Right cardiac atrium (tissue), 5 donors: ENCODE measurements at regions not wholly inside any gene's neighbourhood (a gene's known extent, or its start where the extent isn't known, plus 50 kb on each side); places are given as distances from the start of the nearest gene placed in this dataset.
"Not testable (repeated sequence)": the region's sequence is repeated elsewhere in the genome, so short reads cannot be mapped to it uniquely, and the experiment has no call there.

Experiments
- ATAC-seq, 2 donors: fragments of 200-7000 bp; cut with Tn5 transposase; one replicate each; pipeline versions ENCODE4 v1.8.0 to v1.9.1; 2020; ENCODE audit warnings: moderate library complexity in 2 of 2, mild to moderate bottlenecking in 1 of 2
- DNase-seq, 3 donors: peaks; one replicate each; pipeline ENCODE4 v3.0.0-alpha.2; 2020
- H3K27ac ChIP-seq: one replicate; pipeline ENCODE4 v1.5.1; 2013; ENCODE audit warnings: mild to moderate bottlenecking, low read length, control low read depth, moderate library complexity
- H3K27me3 ChIP-seq: one replicate; pipeline ENCODE4 v1.6.1; 2013; ENCODE audit not compliant: control insufficient read depth, insufficient read depth
- H3K4me1 ChIP-seq: one replicate; pipeline ENCODE4 v1.6.1; 2013; ENCODE audit warnings: low read length; ENCODE audit not compliant: control insufficient read depth, insufficient read depth
- H3K4me3 ChIP-seq: one replicate; pipeline ENCODE4 v1.5.1; 2013; ENCODE audit warnings: low read length, control low read depth
- H3K9me3 ChIP-seq: one replicate; pipeline ENCODE4 v1.6.1; 2013; ENCODE audit warnings: low read length; ENCODE audit not compliant: control insufficient read depth
- WGBS: extraction: QIAGEN DNeasy Blood & Tissue Kit; methylation state at CpG from one replicate; pipeline ENCODE4 v1.1.7; 2013; 5-methylcytosine and 5-hydroxymethylcytosine counted together
- intact Hi-C, 4 donors: fragments of 100-400 bp; cut with DNase I; formaldehyde crosslinking; loops; one replicate each; pipeline versions ENCODE4 v1.11.0 to v1.14.0; 2022 to 2023
- donor health status: healthy with polysubstance abuse.
- donor health status: DM: no; HTN: yes; CAD: no.
- donor health status: DM: no; HTN: no; CAD: no.
- donor health status: DM: no; HTN: yes; CAD: no; lungs with severe emphysema.
- donor health status: DM: yes; HTN: yes; CAD: no.

DNA sequence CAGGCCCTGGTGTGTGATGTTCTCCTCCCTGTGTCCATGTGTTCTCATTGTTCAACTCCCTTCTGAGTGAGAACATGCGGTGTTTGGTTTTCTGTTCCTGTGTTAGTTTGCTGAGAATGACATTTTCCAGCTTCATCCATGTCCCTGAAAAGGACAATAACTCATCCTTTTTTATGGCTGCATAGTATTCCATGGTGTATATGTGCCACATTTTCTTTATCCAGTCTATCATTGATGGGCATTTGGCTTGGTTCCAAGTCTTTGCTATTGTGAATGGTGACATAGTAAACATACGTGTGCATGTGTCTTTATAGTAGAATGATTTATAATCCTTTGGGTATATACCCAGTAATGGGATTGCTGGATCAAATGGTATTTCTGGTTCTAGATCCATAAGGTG is 964.6 kb upstream of the CITED2 start:
- intact Hi-C loops, H3K4me3 ChIP-seq, H3K4me1 ChIP-seq, H3K27ac ChIP-seq, H3K9me3 ChIP-seq, H3K27me3 ChIP-seq, DNase-seq, ATAC-seq: not testable (repeated sequence)
- 95% methylated on average over 2 of the region's 2 CpGs for WGBS

GRCh38 chr6:140321891-140322290 is 947.4 kb upstream of the CITED2 start:
- 63% methylated on average over 2 of the region's 2 CpGs for WGBS
- H3K4me1 ChIP-seq, result no peaks in the 10 kb centered on the region
- H3K27ac ChIP-seq, result no peak overlapping the region
- intact Hi-C loops, result no loop called here
- no peak for ATAC-seq
- H3K9me3 ChIP-seq, result no peaks in the 10 kb centered on the region
- no peak for DNase-seq
- H3K4me3 ChIP-seq, result no peak overlapping the region
- H3K27me3 ChIP-seq, result no peaks in the 10 kb centered on the region

DNA sequence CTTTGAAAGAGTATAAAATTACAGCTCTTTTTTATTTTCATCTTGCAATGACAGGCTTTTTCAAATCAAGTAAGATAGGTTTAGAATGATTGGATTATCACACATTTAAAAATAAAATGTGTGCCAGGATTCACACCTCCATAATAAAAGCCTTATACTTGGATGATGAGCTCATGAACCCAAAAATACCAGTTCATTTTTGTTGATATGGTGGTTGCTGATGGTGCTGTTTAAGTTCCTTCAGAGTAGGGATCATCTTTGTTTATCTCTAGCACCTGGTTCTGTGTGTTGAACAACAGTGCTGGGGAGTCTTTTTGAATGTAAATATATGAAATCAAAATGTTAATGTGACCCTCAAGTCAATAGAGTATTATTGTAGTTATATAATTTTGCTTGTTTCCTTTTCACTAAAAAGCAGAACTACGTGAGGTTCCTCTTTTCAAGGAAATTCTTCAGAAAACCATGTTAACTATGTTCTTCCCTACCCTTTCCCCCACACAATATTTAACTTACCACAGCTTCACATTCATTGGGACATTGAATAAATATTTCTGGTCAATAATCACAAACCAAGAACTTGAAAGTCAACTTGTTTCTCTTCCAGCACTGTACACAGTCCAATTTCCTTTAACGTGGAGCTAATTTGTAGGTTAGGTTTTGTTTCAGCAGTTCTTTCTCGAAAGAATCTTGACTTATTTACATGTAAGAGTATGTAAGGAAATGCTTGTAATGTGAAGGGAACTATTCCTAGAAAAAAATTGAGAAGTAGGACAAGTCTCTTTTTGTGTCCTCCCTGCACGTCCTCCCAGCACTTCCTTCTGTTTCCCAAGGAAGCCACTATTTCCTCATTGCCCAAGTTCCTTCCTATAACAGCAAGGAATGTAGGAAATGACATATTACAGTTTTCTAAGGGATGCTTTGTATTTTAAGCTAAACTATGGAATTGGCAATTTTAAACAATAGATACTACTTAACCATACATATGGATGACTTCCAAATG is 945.9 kb upstream of the CITED2 start:
- Histone ChIP-seq H3K27me3 (no peaks in the 10 kb centered on the region), H3K27ac (no peak overlapping the region), H3K4me3 (no peak overlapping the region), H3K9me3 (no peaks in the 10 kb centered on the region), H3K4me1 (no peaks in the 10 kb centered on the region)
- DNase-seq, result peak in 1 of 3 donors; percentile 40
- WGBS, result 31% methylated on average over 4 of the region's 4 CpGs
- intact Hi-C loops, result no loop called here
- ATAC-seq, result peak in 1 of 2 donors; percentile 38

GRCh38 chr6:140319209-140319608 is 944.8 kb upstream of the CITED2 start:
- H3K27ac ChIP-seq, result no peak overlapping the region
- no peaks in the 10 kb centered on the region for H3K27me3 ChIP-seq
- DNase-seq (no peak), ATAC-seq (peak in 1 of 2 donors; percentile 18)
- peak overlapping the region; percentile 36 for H3K4me3 ChIP-seq
- H3K4me1 ChIP-seq, result no peaks in the 10 kb centered on the region
- 21% methylated on average over 2 of the region's 2 CpGs for WGBS
- intact Hi-C loops, result no loop called here
- no peaks in the 10 kb centered on the region for H3K9me3 ChIP-seq

GRCh38 chr6:140318408-140318807 is 944.0 kb upstream of the CITED2 start:
- no peak for ATAC-seq
- DNase-seq, result no peak
- peak overlapping the region; percentile 81 for H3K27ac ChIP-seq

DNA sequence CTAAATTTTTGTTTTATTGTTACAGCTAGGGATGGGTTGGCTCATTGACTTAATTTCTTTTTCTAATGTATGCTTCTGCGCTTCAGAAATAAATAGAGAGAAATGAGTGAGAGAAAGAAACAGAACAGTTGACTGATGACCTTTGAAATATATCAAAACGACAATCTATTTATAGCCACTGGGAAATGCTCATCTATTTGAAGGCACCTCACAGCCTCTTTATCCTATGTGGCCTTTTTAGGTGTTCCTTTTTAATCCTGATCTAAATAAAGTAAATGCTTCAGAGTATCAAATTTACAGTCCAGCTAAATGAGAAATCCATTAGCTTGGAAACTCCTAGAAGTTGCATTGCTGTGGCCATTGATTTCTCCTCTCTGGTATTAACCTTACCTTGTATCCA is 943.5 kb upstream of the CITED2 start:
- WGBS, result 71% methylated on average over 2 of the region's 2 CpGs
- DNase-seq (no peak), ATAC-seq (no peak)
- H3K9me3 ChIP-seq, result no peaks in the 10 kb centered on the region
- H3K4me1 ChIP-seq, result no peaks in the 10 kb centered on the region
- intact Hi-C loops, result no loop called here
- no peak overlapping the region for H3K4me3 ChIP-seq
- H3K27ac ChIP-seq, result peak overlapping the region; percentile 81
- no peaks in the 10 kb centered on the region for H3K27me3 ChIP-seq

More at GRCh38 chr6:140318408-140318807, 944.0 kb upstream of the CITED2 start:
- Histone ChIP-seq H3K9me3 (no peaks in the 10 kb centered on the region), H3K4me1 (no peaks in the 10 kb centered on the region), H3K4me3 (no peak overlapping the region), H3K27me3 (no peaks in the 10 kb centered on the region)
- 84% methylated on average over 3 of the region's 3 CpGs for WGBS
- intact Hi-C loops, result no loop called here

GRCh38 chr6:140316966-140317365 is 942.5 kb upstream of the CITED2 start:
- intact Hi-C loops, result no loop called here
- Histone ChIP-seq H3K27me3 (no peaks in the 10 kb centered on the region), H3K27ac (no peak overlapping the region), H3K4me1 (no peaks in the 10 kb centered on the region), H3K4me3 (no peak overlapping the region), H3K9me3 (no peaks in the 10 kb centered on the region)
- no peak for ATAC-seq
- DNase-seq, result no peak
- 94% methylated on average over 4 of the region's 4 CpGs for WGBS

- H3K4me3 ChIP-seq, result no peak overlapping the region
- intact Hi-C loops, result no loop called here
- no peak for ATAC-seq
- no peaks in the 10 kb centered on the region for H3K27me3 ChIP-seq
- WGBS, result 74% methylated on average over 2 of the region's 2 CpGs
- no peaks in the 10 kb centered on the region for H3K4me1 ChIP-seq
- H3K9me3 ChIP-seq, result no peaks in the 10 kb centered on the region
- DNase-seq, result no peak
- H3K27ac ChIP-seq, result no peak overlapping the region
Observed at GRCh38 chr6:140314682-140315081, 940.2 kb upstream of the CITED2 start.

- no peaks in the 10 kb centered on the region for H3K4me1 ChIP-seq
- no peak overlapping the region for H3K27ac ChIP-seq
- no peak for ATAC-seq
- H3K27me3 ChIP-seq, result no peaks in the 10 kb centered on the region
- no peaks in the 10 kb centered on the region for H3K9me3 ChIP-seq
- H3K4me3 ChIP-seq, result no peak overlapping the region
- no peak for DNase-seq
- intact Hi-C loops, result no loop called here
Observed at GRCh38 chr6:140311146-140311545, 936.7 kb upstream of the CITED2 start.

DNA sequence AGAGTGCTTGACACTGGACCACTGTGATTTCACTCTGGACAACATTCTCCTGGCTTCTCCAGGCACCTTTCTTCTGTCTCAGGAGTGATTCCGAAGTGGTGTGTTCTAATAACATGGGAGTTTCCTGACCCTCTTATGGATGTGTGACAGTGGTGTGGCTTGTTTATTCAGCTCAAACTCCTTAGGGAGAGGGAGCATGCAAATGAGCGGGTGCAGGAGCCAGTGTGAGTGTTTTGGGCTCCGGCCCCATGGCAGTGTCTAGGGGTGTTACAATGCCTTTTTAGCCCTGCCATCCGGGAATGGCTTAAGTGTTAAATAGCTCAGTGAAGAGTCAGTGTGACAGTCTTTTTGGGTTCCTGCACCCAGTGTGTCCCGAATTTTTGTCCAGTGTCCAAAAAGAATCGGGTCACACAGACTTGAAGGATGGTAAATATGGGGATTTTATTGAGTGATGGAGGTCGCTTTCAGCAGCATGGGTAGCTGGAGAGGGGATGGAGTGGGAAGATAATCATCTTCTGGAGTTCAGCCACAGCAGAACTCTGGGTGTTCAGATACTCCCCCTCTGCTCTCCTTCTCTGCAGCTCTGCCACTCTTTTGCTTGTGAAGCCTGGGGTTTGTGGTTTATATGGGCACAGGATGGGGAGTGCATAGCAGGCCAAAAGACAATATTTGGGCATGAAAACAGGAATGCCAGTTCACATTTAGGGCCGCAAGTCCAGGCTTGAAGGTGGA is 928.9 kb upstream of the CITED2 start:
- Histone ChIP-seq H3K27me3 (no peaks in the 10 kb centered on the region), H3K9me3 (no peaks in the 10 kb centered on the region), H3K4me3 (no peak overlapping the region), H3K27ac (peak overlapping the region; percentile 30), H3K4me1 (no peaks in the 10 kb centered on the region)
- DNase-seq (peak in 2 of 3 donors; percentile 30 to 62), ATAC-seq (peak; percentile 80 to 81)
- 64% methylated on average over 8 of the region's 8 CpGs for WGBS
- intact Hi-C loops, result no loop called here

DNA sequence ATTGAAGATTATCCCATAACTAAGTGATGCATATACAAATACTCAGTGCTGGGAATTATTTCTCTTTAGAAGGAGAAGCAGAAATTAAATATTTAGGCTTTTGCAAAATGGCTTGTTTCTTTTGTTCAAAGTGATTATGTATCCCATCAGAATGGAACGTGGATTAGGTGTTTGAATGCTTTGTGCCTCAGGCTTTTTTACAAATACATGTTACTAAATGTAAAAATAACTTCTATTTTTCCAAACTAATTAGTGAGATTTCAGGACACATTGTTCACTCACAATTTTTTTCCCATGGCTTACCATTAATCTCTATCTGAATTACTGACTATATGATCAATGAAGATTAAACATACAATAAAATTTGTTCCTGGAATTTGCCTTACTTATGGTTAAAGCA is 925.9 kb upstream of the CITED2 start:
- intact Hi-C loops, result no loop called here
- WGBS, result 90% methylated on average over 1 of the region's 1 CpG
- Histone ChIP-seq H3K4me3 (no peak overlapping the region), H3K9me3 (no peaks in the 10 kb centered on the region), H3K27ac (no peak overlapping the region), H3K27me3 (no peaks in the 10 kb centered on the region), H3K4me1 (no peaks in the 10 kb centered on the region)
- DNase-seq (no peak), ATAC-seq (no peak)
